Activated CD4-positive, alpha-beta memory T cell treated with anti-CD3 and anti-CD28 coated beads, Interleukin-2, amount 10 ng/mL, durations not matched to agents 7 days and 5 days (primary cell): ENCODE measurements at regions not wholly inside any gene's neighbourhood (a gene's known extent, or its start where the extent isn't known, plus 50 kb on each side); places are given as distances from the start of the nearest gene placed in this dataset.
"Not testable (repeated sequence)": the region's sequence is repeated elsewhere in the genome, so short reads cannot be mapped to it uniquely, and the experiment has no call there.

Experiments
- CTCF ChIA-PET: fragments of 350-600 bp; sonication (Branson Sonifier 250); formaldehyde crosslinking; loops from one replicate; lab custom pipeline; 2021; ENCODE audit warnings: antibody characterized with exemption, inconsistent platforms; lab: Charles Lee
- POLR2A ChIA-PET: fragments of 350-600 bp; sonication (Branson Sonifier 250); formaldehyde crosslinking; loops from one replicate; lab custom pipeline; 2021; ENCODE audit warnings: antibody characterized with exemption; lab: Charles Lee
- DNase-seq: peaks from one replicate; pipeline ENCODE4 v3.0.0-alpha.2; 2020
- H3K27ac Mint-ChIP-seq: one replicate; pipeline ENCODE4 v1.8.0; 2021; ENCODE audit warnings: mild to moderate bottlenecking, mixed read lengths
- H3K27me3 Mint-ChIP-seq: one replicate; pipeline ENCODE4 v1.8.0; 2021; ENCODE audit warnings: mixed read lengths
- H3K36me3 Mint-ChIP-seq: one replicate; pipeline ENCODE4 v1.8.0; 2021; ENCODE audit warnings: low read depth, mixed read lengths
- H3K4me1 Mint-ChIP-seq: one replicate; pipeline ENCODE4 v1.8.0; 2021; ENCODE audit warnings: mixed read lengths
- H3K4me3 Mint-ChIP-seq: one replicate; pipeline ENCODE4 v1.8.0; 2021; ENCODE audit warnings: mild to moderate bottlenecking, mixed read lengths
- H3K9me3 Mint-ChIP-seq: one replicate; pipeline ENCODE4 v1.8.0; 2021; ENCODE audit warnings: mixed read lengths

DNA sequence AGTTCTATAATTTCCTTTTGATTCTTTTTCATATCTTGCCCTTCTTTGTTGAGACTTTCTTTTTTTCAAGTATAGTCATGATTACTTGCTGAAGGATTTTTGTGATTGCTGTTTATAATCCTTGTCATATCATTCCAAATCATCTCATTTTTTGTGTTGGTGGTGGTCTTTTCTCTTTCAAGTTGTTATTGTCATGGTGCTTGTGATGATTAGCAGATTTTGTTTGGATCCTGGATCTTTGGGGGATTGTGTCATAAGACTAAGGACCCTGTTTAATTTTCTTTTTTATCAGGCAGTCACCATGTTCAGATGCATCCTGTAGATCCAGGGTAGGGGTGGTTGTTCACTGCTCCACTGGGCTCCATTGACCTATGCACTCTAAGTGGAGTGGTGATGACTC lies 254.4 kb upstream of the FOXF1 start:
- POLR2A ChIA-PET: no interaction called here
- DNase-seq: no peak
- H3K4me1 Mint-ChIP-seq: no peaks in the 10 kb centered on the region
- H3K36me3 Mint-ChIP-seq: no peaks in the 10 kb centered on the region
- H3K27me3 Mint-ChIP-seq: no peaks in the 10 kb centered on the region
- no peak overlapping the region for H3K27ac Mint-ChIP-seq
- no peak overlapping the region for H3K4me3 Mint-ChIP-seq
- CTCF ChIA-PET: no interaction called here
- H3K9me3 Mint-ChIP-seq: peaks cover 3% of the 10 kb centered on the region

DNA sequence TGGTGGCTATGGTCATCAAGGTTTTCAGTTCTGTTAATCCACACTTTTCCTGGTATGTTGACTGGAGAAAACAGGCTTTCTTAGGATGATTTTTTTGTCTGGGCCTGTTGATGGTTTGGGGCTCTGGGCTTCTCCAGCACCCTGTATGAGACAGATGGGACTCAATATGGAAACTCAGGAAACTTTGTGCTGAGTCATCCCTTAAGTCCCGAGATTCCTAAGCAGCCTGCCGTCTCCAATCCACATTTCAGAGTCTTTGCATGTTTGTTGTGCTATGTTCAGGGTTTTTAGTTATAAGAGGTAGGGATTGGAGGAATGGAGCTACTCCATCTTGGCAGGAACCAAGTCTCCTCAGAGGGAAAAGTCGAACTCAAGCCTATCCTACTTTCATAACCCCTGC lies 253.3 kb upstream of the FOXF1 start:
- Mint-ChIP-seq H3K36me3 (no peaks in the 10 kb centered on the region), H3K9me3 (peaks cover 9% of the 10 kb centered on the region), H3K27me3 (no peaks in the 10 kb centered on the region), H3K4me1 (no peaks in the 10 kb centered on the region), H3K27ac (no peak overlapping the region), H3K4me3 (no peak overlapping the region)
- no peak for DNase-seq
- ChIA-PET CTCF (no interaction called here), POLR2A (no interaction called here)

DNA sequence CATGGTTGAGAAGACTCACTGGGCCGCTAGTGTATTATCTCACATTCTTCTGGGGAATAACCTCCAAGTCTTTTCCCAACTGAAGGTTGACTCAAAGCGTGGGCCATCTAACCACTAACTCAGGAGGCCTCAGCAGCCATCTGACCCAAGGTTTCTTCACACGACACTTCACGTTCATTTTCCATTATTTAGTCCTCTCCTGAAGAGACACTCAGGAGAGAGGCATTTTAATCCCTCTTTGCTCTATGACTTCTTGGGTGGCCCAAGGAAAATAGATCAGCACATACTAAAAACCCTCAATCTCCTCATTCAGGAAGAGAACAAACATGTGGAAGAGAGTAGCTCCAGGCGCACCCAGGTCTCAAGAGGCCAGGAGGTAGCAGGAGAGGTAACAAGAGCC lies 252.8 kb upstream of the FOXF1 start:
- Mint-ChIP-seq H3K4me3 (no peak overlapping the region), H3K27ac (no peak overlapping the region), H3K36me3 (no peaks in the 10 kb centered on the region), H3K9me3 (peaks cover 9% of the 10 kb centered on the region), H3K4me1 (no peaks in the 10 kb centered on the region), H3K27me3 (no peaks in the 10 kb centered on the region)
- POLR2A ChIA-PET: no interaction called here
- CTCF ChIA-PET: no interaction called here
- no peak for DNase-seq

DNA sequence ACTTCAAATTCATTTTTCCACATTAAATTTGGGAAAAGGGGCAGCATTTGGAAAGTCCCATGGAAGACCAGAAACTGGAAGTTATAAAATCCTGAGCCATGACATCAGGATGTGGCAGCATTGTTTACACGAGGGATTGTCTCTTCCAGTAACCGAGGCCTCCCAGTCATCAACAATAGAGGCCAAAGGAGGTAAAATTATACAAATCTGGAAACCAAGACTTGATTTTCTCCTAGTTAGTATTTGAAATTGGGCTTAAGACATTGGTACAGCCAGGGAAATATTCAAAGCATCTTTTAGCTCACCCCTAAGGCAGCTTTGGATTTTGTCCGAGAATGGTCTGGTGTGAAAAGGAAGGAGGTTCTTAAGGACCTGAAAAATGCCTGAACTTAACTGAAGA lies 251.6 kb upstream of the FOXF1 start:
- no peaks in the 10 kb centered on the region for H3K27me3 Mint-ChIP-seq
- CTCF ChIA-PET: no interaction called here
- no peak for DNase-seq
- peaks cover 9% of the 10 kb centered on the region for H3K9me3 Mint-ChIP-seq
- no peak overlapping the region for H3K4me3 Mint-ChIP-seq
- no peak overlapping the region for H3K27ac Mint-ChIP-seq
- POLR2A ChIA-PET: no interaction called here
- no peaks in the 10 kb centered on the region for H3K36me3 Mint-ChIP-seq
- no peaks in the 10 kb centered on the region for H3K4me1 Mint-ChIP-seq

DNA sequence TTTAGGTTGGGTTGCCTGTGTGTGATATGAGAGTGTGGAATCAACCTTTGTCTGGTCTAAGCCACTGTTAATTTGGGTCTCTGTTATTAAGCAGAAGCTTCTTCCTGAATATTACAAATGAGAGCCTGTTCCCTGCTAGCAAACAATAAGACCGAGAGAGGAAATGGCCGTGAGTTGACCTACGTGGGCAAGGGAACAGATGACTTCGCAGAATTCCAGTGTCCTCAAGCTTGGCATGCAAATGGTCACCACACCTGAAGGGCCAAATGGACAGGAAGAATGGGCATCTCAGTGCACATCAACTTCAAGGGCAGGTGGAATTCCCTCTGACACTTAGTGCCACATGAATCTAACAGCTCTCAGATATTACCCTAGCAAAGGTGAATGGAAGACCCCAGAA lies 250.8 kb upstream of the FOXF1 start:
- POLR2A ChIA-PET: no interaction called here
- Mint-ChIP-seq H3K36me3 (no peaks in the 10 kb centered on the region), H3K27ac (no peak overlapping the region), H3K4me1 (no peaks in the 10 kb centered on the region), H3K4me3 (no peak overlapping the region), H3K27me3 (no peaks in the 10 kb centered on the region), H3K9me3 (peaks cover 9% of the 10 kb centered on the region)
- CTCF ChIA-PET: no interaction called here
- DNase-seq: no peak

DNA sequence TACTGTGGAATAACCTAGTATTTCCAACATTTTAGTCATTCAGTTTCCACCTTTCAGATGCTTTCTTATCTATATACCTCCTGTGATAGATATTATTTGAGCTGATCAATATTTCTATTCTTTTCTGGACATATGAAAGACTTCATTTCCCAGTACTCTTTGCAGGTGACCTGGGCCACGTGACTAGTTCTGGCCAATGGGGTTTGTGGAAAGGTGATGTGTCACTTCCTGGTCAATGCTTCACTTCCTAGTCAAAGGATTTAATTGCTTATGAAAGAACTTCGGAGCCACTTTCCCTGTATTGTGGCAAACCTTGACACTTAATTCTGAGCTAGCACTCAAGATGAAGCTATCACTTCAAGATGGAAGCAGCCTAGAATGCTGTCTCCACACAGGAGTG lies 248.9 kb upstream of the FOXF1 start:
- POLR2A ChIA-PET: no interaction called here
- no peaks in the 10 kb centered on the region for H3K36me3 Mint-ChIP-seq
- no peak for DNase-seq
- H3K4me3 Mint-ChIP-seq: no peak overlapping the region
- no peaks in the 10 kb centered on the region for H3K27me3 Mint-ChIP-seq
- CTCF ChIA-PET: no interaction called here
- peaks cover 9% of the 10 kb centered on the region for H3K9me3 Mint-ChIP-seq
- H3K4me1 Mint-ChIP-seq: no peaks in the 10 kb centered on the region
- no peak overlapping the region for H3K27ac Mint-ChIP-seq

DNA sequence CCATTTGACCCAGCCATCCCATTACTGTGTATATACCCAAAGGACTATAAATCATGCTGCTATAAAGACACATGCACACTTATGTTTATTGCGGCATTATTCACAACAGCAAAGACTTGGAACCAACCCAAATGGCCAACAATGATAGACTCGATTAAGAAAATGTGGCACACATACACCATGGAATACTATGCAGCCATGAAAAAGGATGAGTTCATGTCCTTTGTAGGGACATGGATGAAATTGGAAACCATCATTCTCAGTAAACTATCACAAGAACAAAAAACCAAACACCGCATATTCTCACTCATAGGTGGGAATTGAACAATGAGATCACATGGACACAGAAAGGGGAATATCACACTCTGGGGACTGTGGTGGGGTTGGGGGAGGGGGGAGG lies 242.7 kb upstream of the FOXF1 start:
- DNase-seq, H3K27ac Mint-ChIP-seq, H3K4me1 Mint-ChIP-seq, H3K36me3 Mint-ChIP-seq, CTCF ChIA-PET, H3K9me3 Mint-ChIP-seq, H3K27me3 Mint-ChIP-seq, H3K4me3 Mint-ChIP-seq, POLR2A ChIA-PET: not testable (repeated sequence)

DNA sequence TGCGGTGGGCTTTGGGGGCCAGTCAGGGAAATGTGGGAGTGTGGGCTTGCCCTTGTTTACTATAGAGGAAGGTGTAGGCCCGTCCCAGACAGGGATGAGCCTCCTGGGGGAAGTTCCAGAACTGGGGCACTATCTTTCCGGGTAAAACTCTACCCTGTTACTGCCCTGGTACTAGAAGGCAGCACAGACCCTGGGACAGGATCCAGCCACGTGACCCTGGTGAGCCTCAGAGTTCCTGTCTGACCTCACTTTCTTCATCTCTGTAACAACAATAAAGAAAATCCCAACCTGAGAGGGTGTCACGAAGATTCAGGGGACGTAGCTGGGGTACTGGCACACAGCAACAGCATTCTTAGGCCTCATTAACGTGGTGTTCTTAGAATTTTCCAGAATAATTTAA lies 239.6 kb upstream of the FOXF1 start:
- ChIA-PET POLR2A (no interaction called here), CTCF (no interaction called here)
- no peak for DNase-seq
- no peaks in the 10 kb centered on the region for H3K27me3 Mint-ChIP-seq
- no peaks in the 10 kb centered on the region for H3K9me3 Mint-ChIP-seq
- no peaks in the 10 kb centered on the region for H3K36me3 Mint-ChIP-seq
- H3K27ac Mint-ChIP-seq: no peak overlapping the region
- no peaks in the 10 kb centered on the region for H3K4me1 Mint-ChIP-seq
- H3K4me3 Mint-ChIP-seq: no peak overlapping the region

DNA sequence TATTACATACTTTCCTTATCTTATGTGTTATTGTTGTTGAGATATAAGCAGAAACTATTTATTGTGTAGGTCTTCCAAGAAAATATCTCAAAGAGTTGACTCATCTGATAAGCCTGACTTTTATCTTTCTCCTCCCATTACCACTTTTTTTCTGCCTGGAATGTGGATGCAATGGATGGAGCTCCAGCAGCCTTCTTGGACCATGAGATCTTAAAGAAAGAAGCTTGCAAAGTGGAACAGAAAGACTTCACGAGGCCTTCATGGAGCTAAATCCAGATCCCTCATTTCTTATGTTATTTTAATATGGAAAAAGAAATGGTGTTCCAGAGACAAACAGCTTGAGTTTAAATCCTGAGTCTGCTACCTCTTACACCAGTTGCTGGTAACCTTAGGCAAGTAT lies 237.6 kb upstream of the FOXF1 start:
- H3K27ac Mint-ChIP-seq: no peak overlapping the region
- ChIA-PET CTCF (no interaction called here), POLR2A (no interaction called here)
- no peaks in the 10 kb centered on the region for H3K9me3 Mint-ChIP-seq
- H3K4me1 Mint-ChIP-seq: no peaks in the 10 kb centered on the region
- no peaks in the 10 kb centered on the region for H3K27me3 Mint-ChIP-seq
- no peak for DNase-seq
- H3K4me3 Mint-ChIP-seq: no peak overlapping the region
- H3K36me3 Mint-ChIP-seq: no peaks in the 10 kb centered on the region

DNA sequence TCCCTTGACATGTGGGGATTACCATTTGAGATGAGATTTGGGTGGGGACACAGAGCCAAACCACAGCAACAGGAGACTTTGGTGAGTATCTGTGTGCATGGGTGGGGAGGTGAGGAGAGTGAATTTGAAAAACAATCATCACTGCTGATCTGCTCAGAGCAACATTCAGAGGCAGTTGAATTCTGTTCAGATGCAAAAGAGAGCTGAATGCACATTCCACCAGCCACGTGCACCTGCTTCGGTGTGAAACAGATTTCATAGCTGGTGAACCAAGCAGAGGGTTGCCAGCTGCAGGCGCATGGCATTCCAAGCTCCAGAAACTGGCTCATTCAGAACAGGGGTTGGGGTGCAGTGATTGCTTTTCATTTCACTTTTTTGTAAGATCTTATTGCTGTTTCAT lies 233.1 kb upstream of the FOXF1 start:
- POLR2A ChIA-PET: no interaction called here
- no peak for DNase-seq
- CTCF ChIA-PET: no interaction called here

DNA sequence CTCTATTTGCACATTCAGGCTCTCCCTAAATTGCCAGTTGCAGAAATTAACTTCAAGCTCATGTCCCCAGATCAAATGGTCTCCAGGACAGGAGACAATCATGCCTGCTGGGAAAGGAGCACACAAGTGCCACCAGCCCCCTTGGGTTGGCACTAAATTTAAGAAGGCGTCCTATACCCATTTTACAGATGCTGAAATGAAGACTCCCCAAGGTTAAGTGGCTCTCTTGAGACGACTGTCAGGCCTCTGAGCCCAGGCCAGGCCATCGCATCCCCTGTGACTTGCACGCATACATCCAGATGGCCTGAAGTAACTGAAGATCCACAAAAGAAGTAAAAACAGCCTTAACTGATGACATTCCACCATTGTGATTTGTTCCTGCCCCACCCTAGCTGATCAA lies 232.5 kb upstream of the FOXF1 start:
- H3K4me1 Mint-ChIP-seq, H3K27me3 Mint-ChIP-seq, H3K4me3 Mint-ChIP-seq, CTCF ChIA-PET, DNase-seq, POLR2A ChIA-PET, H3K36me3 Mint-ChIP-seq, H3K27ac Mint-ChIP-seq, H3K9me3 Mint-ChIP-seq: not testable (repeated sequence)

More for the DNA sequence above, 233.1 kb upstream of the FOXF1 start:
- H3K9me3 Mint-ChIP-seq: no peaks in the 10 kb centered on the region
- H3K4me3 Mint-ChIP-seq: no peak overlapping the region
- no peaks in the 10 kb centered on the region for H3K4me1 Mint-ChIP-seq
- H3K27me3 Mint-ChIP-seq: no peaks in the 10 kb centered on the region
- no peaks in the 10 kb centered on the region for H3K36me3 Mint-ChIP-seq
- H3K27ac Mint-ChIP-seq: no peak overlapping the region

DNA sequence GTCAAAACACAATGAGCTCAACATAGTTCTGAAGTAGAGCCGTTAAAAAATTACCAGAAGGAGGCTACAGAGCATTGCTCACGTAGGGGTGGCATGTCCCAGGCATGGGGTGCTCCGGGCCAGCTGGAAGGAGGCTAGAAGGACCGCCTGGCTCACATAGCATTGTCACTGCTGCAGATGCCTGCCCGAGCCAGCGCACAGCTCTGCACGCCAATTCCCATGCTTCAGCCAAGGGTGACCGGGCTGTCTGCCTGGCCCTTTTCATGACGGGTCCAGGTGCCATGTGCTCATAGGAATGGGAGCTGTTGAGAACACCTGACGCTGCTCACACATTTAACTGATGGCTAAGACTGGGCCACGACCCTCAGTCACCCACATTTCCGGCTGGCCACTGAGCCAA lies 228.9 kb upstream of the FOXF1 start:
- no peak overlapping the region for H3K4me3 Mint-ChIP-seq
- H3K27ac Mint-ChIP-seq: no peak overlapping the region
- CTCF ChIA-PET: interaction anchor here (0.6 kb wide), 1 partner anchor 295 kb away, joined by 4 read pairs; no protein-coding TSS in a partner anchor

DNA sequence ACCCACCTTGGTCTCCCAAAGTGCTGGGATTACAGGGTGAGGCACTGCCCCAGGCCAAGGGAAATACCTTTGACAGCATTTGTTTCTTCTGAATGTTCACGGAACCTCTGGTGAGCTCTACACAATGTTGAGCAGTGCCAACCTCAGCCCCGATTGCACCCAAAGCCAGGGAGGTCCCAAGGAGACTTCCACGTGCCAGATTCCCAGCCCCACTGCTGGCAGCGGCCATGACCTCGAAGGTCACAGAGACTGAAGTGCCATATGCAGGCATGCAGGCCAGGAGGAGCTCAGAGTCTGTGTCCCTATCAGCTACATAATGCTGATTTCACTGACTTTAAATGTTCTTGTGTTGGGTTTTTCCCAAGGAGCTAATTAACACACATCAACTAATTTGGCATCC lies 226.4 kb upstream of the FOXF1 start:
- Mint-ChIP-seq H3K9me3 (no peaks in the 10 kb centered on the region), H3K27me3 (peaks cover 27% of the 10 kb centered on the region), H3K36me3 (no peaks in the 10 kb centered on the region), H3K4me1 (no peaks in the 10 kb centered on the region), H3K27ac (no peak overlapping the region), H3K4me3 (no peak overlapping the region)
- ChIA-PET CTCF (no interaction called here), POLR2A (no interaction called here)
- DNase-seq: no peak

More for the DNA sequence above, 228.9 kb upstream of the FOXF1 start:
- no peaks in the 10 kb centered on the region for H3K4me1 Mint-ChIP-seq
- DNase-seq: no peak
- no peaks in the 10 kb centered on the region for H3K9me3 Mint-ChIP-seq
- peaks cover 6% of the 10 kb centered on the region for H3K27me3 Mint-ChIP-seq
- POLR2A ChIA-PET: no interaction called here
- H3K36me3 Mint-ChIP-seq: no peaks in the 10 kb centered on the region

DNA sequence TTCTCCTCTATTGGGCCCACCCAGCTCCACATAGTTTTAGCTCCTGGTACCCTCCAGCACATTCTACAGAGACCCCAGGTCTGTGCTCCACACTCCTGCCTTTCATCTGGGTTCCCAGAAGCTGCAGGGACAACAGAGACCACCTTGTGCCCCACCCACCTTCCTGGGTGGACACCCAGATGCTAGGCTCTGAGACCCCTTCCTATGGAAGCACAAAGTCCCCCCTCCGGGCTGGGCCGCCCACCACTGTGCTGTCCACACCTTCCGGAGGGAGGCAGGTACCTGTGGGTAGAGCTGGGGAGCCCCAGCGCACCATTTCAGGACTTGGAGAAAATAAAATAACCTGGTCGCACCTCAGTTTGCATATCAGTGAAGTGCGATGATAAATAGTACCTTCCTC lies 224.9 kb upstream of the FOXF1 start:
- H3K27me3 Mint-ChIP-seq: peaks cover 41% of the 10 kb centered on the region
- H3K36me3 Mint-ChIP-seq: no peaks in the 10 kb centered on the region
- no peaks in the 10 kb centered on the region for H3K9me3 Mint-ChIP-seq
- no peak overlapping the region for H3K4me3 Mint-ChIP-seq
- ChIA-PET POLR2A (no interaction called here), CTCF (no interaction called here)
- H3K4me1 Mint-ChIP-seq: no peaks in the 10 kb centered on the region
- no peak overlapping the region for H3K27ac Mint-ChIP-seq
- DNase-seq: no peak
